SIG-M5 treated with dmso at 0.1 percent for 504 hours (cell line): ENCODE measurements at regions not wholly inside any gene's neighbourhood (a gene's known extent, or its start where the extent isn't known, plus 50 kb on each side); places are given as distances from the start of the nearest gene placed in this dataset.

Experiments used
- DNase-seq: peaks from one replicate; lab custom pipeline; 2025; ENCODE audit not compliant: unreplicated experiment; lab: John Stamatoyannopoulos, UW

DNA sequence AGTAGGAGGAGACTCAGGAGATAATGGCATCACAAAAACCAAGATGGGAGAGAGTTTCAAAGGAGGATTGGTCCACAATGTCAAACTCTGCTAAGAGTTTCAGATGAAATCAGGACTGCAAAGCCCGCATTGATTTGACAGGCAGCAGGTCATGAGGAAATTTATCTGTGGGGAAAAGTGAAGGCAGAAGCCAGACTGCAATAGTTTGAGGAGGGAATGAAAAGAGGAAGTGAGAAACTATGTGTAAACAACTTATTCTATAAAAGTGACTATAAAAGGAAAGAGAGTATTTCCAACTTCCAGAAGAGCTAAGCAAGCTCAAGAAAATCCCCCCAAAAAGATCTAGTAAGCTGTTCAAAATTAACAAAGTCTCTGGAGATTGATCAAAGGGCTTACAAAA is 66.3 kb upstream of the DGKK start:
- DNase-seq, result peak; percentile 38
